Spinal cord (tissue), 9 donors: ENCODE measurements at regions not wholly inside any gene's neighbourhood (a gene's known extent, or its start where the extent isn't known, plus 50 kb on each side); places are given as distances from the start of the nearest gene placed in this dataset.
"Not testable (repeated sequence)": the region's sequence is repeated elsewhere in the genome, so short reads cannot be mapped to it uniquely, and the experiment has no call there.

Source experiments
- DNase-seq, 6 donors: peaks; one replicate each; pipeline versions ENCODE4 v3.0.0 to v3.0.0-alpha.2; 2013 to 2015; ENCODE audit warnings: low spot score in 6 of 6, low read depth in 4 of 6
- H3K27ac ChIP-seq: one replicate; pipeline ENCODE4 v1.5.1; 2013; ENCODE audit warnings: low read depth, low read length, control low read depth
- H3K27me3 ChIP-seq: one replicate; pipeline ENCODE4 v1.6.1; 2013; ENCODE audit warnings: low read length; ENCODE audit not compliant: control insufficient read depth, insufficient read depth
- H3K36me3 ChIP-seq: one replicate; pipeline ENCODE4 v1.6.1; 2013; ENCODE audit warnings: low read length; ENCODE audit not compliant: control insufficient read depth, insufficient read depth
- H3K4me1 ChIP-seq: one replicate; pipeline ENCODE4 v1.6.1; 2013; ENCODE audit warnings: low read length; ENCODE audit not compliant: control insufficient read depth, insufficient read depth
- H3K4me3 ChIP-seq: one replicate; pipeline ENCODE4 v1.5.1; 2013; ENCODE audit warnings: low read depth, low read length, control low read depth
- H3K9me3 ChIP-seq: one replicate; pipeline ENCODE4 v1.6.1; 2013; ENCODE audit warnings: low read length; ENCODE audit not compliant: control insufficient read depth, insufficient read depth
- WGBS: methylation state at CpG from one replicate; pipeline ENCODE4 v1.1.5; 2013; ENCODE audit warnings: missing lambda C conversion rate; ENCODE audit not compliant: insufficient coverage; 5-methylcytosine and 5-hydroxymethylcytosine counted together
- donor health status: healthy.

GRCh38 chr1:89436856-89437255 is 73.0 kb downstream of the GBP6 start:
- no peak for DNase-seq
- Histone ChIP-seq H3K36me3 (no peaks in the 10 kb centered on the region), H3K4me3 (no peak overlapping the region), H3K9me3 (no peaks in the 10 kb centered on the region), H3K27me3 (no peaks in the 10 kb centered on the region), H3K4me1 (no peaks in the 10 kb centered on the region), H3K27ac (no peak overlapping the region)
- WGBS = 91% methylated on average over 6 of the region's 7 CpGs

- H3K4me3 ChIP-seq, H3K27ac ChIP-seq, H3K9me3 ChIP-seq, H3K36me3 ChIP-seq, DNase-seq, H3K4me1 ChIP-seq, H3K27me3 ChIP-seq: not testable (repeated sequence)
- WGBS = 72% methylated on average over 2 of the region's 5 CpGs
Measured at GRCh38 chr1:89438301-89438700, 74.4 kb downstream of the GBP6 start.

- Histone ChIP-seq H3K27me3 (no peaks in the 10 kb centered on the region), H3K9me3 (no peaks in the 10 kb centered on the region), H3K4me3 (no peak overlapping the region), H3K36me3 (no peaks in the 10 kb centered on the region), H3K4me1 (no peaks in the 10 kb centered on the region), H3K27ac (no peak overlapping the region)
- no peak for DNase-seq
- no CpG with 5 or more reads among the region's 2 CpGs for WGBS
Measured at GRCh38 chr1:89440911-89441310, 77.1 kb downstream of the GBP6 start.

GRCh38 chr1:89444791-89445190 is 79.8 kb upstream of the LRRC8B start:
- Histone ChIP-seq H3K27ac (no peak overlapping the region), H3K4me3 (no peak overlapping the region), H3K4me1 (no peaks in the 10 kb centered on the region), H3K9me3 (no peaks in the 10 kb centered on the region), H3K36me3 (no peaks in the 10 kb centered on the region), H3K27me3 (no peaks in the 10 kb centered on the region)
- no peak for DNase-seq

GRCh38 chr1:89451011-89451410 is 73.6 kb upstream of the LRRC8B start:
- DNase-seq = no peak
- H3K27me3 ChIP-seq = no peaks in the 10 kb centered on the region
- no peaks in the 10 kb centered on the region for H3K4me1 ChIP-seq
- 86% methylated on average over 1 of the region's 2 CpGs for WGBS
- H3K4me3 ChIP-seq = no peak overlapping the region
- no peak overlapping the region for H3K27ac ChIP-seq
- no peaks in the 10 kb centered on the region for H3K9me3 ChIP-seq
- H3K36me3 ChIP-seq = no peaks in the 10 kb centered on the region

GRCh38 chr1:89453123-89453972 is 71.3 kb upstream of the LRRC8B start:
- no peak overlapping the region for H3K27ac ChIP-seq
- no peaks in the 10 kb centered on the region for H3K36me3 ChIP-seq
- no peaks in the 10 kb centered on the region for H3K27me3 ChIP-seq
- H3K4me1 ChIP-seq = no peaks in the 10 kb centered on the region
- H3K9me3 ChIP-seq = no peaks in the 10 kb centered on the region
- no peak for DNase-seq
- 80% methylated on average over 6 of the region's 9 CpGs for WGBS
- H3K4me3 ChIP-seq = no peak overlapping the region

GRCh38 chr1:89454845-89455521 is 69.6 kb upstream of the LRRC8B start:
- Histone ChIP-seq H3K4me1 (no peaks in the 10 kb centered on the region), H3K27ac (no peak overlapping the region), H3K9me3 (no peaks in the 10 kb centered on the region), H3K36me3 (no peaks in the 10 kb centered on the region), H3K4me3 (no peak overlapping the region), H3K27me3 (no peaks in the 10 kb centered on the region)
- DNase-seq = peak; percentile 21 to 92 (median 41)
- 83% methylated on average over 2 of the region's 7 CpGs for WGBS

- H3K36me3 ChIP-seq = no peaks in the 10 kb centered on the region
- H3K4me1 ChIP-seq = no peaks in the 10 kb centered on the region
- WGBS = 60% methylated on average over 1 of the region's 1 CpG
- no peaks in the 10 kb centered on the region for H3K27me3 ChIP-seq
- H3K27ac ChIP-seq = no peak overlapping the region
- no peak for DNase-seq
- H3K9me3 ChIP-seq = no peaks in the 10 kb centered on the region
- H3K4me3 ChIP-seq = no peak overlapping the region
Measured at GRCh38 chr1:89457046-89457445, 67.6 kb upstream of the LRRC8B start.

GRCh38 chr1:89459081-89459480 is 65.5 kb upstream of the LRRC8B start:
- 100% methylated on average over 2 of the region's 2 CpGs for WGBS

GRCh38 chr1:89460325-89460724 is 64.3 kb upstream of the LRRC8B start:
- Histone ChIP-seq H3K27me3 (no peaks in the 10 kb centered on the region), H3K4me1 (no peaks in the 10 kb centered on the region), H3K9me3 (no peaks in the 10 kb centered on the region), H3K4me3 (no peak overlapping the region), H3K27ac (no peak overlapping the region), H3K36me3 (no peaks in the 10 kb centered on the region)
- no CpG with 5 or more reads among the region's 1 CpG for WGBS
- no peak for DNase-seq

More at GRCh38 chr1:89459081-89459480, 65.5 kb upstream of the LRRC8B start:
- H3K36me3 ChIP-seq = no peaks in the 10 kb centered on the region
- H3K27ac ChIP-seq = no peak overlapping the region
- H3K27me3 ChIP-seq = no peaks in the 10 kb centered on the region
- no peak for DNase-seq
- no peaks in the 10 kb centered on the region for H3K4me1 ChIP-seq
- no peaks in the 10 kb centered on the region for H3K9me3 ChIP-seq
- no peak overlapping the region for H3K4me3 ChIP-seq
